ENCODE measurements at regions not wholly inside any gene's neighbourhood (a gene's known extent, or its start where the extent isn't known, plus 50 kb on each side); places are given as distances from the start of the nearest gene placed in this dataset.
"Not testable (repeated sequence)": the region's sequence is repeated elsewhere in the genome, so short reads cannot be mapped to it uniquely, and the experiment has no call there.

DNA sequence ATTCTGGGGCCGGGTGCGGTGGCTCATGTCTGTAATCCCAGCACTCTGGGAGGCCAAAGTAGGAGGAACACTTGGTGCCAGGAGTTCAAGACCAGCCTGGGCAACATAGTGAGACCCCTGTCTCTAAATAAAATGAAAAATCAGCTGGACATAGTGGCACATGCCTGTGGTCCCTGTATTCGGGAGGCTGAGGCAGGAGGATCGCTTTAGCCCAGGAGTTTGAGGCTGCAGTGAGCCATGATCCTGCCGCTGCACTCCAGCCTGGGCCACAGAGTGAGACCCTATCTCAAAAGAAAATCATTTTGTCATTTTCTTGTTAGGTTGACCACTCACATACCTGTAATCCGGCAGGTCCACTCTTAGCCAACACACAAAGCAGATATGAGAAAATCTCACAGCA, 63.6 kb upstream of the IQSEC1 start:
- TF ChIP-seq, protein P1, sequence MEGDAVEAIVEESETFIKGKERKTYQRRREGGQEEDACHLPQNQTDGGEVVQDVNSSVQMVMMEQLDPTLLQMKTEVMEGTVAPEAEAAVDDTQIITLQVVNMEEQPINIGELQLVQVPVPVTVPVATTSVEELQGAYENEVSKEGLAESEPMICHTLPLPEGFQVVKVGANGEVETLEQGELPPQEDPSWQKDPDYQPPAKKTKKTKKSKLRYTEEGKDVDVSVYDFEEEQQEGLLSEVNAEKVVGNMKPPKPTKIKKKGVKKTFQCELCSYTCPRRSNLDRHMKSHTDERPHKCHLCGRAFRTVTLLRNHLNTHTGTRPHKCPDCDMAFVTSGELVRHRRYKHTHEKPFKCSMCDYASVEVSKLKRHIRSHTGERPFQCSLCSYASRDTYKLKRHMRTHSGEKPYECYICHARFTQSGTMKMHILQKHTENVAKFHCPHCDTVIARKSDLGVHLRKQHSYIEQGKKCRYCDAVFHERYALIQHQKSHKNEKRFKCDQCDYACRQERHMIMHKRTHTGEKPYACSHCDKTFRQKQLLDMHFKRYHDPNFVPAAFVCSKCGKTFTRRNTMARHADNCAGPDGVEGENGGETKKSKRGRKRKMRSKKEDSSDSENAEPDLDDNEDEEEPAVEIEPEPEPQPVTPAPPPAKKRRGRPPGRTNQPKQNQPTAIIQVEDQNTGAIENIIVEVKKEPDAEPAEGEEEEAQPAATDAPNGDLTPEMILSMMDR (conservative IDR thresholded peaks at IDR 0.05; ENCODE audit: low read depth in 2 of 2), result not testable (repeated sequence)
- not testable (repeated sequence) for TF ChIP-seq CREB1 (CRISPR knock-in tag; IDR thresholded peaks at IDR 0.05; ENCODE audit: low read depth); EZH2 (IDR thresholded peaks at IDR 0.05; ENCODE audit: low read depth, unreplicated experiment); EZH2phosphoT487 (IDR thresholded peaks at IDR 0.05; ENCODE audit: unreplicated experiment); JUNB (IDR thresholded peaks at IDR 0.05; ENCODE audit: unreplicated experiment); ZNF331 (CRISPR knock-in tag; IDR thresholded peaks at IDR 0.05; ENCODE audit: low read depth); POLR2AphosphoS5 (IDR thresholded peaks at IDR 0.05; ENCODE audit: low read depth)
